ENCODE measurements at regions not wholly inside any gene's neighbourhood (a gene's known extent, or its start where the extent isn't known, plus 50 kb on each side); places are given as distances from the start of the nearest gene placed in this dataset.
A peak's percentile ranks its signal among the peaks of the same experiment; 100 is the strongest.

DNA sequence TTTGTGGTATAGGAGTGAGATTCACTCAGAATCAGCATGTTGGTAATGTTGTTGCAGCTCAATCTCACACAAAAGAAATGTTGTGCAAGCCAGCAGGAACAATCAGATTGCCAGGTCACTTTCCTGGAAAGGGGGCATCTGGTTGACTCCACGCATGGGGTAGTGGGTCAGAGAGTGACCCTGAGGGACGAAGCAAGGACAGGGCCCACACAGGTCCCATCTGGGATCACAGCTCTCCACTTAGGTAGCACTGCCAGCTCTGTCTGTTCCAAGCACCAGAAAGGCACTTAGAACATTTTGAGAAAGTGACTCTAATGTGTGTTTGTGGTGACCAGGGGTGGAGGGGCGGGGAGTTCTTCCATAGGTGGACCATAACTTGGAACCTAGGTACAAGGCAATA is 109.5 kb downstream of the RASSF10 start:
- H3K14ac ChIP-seq (ENCODE audit: low read length) = peak overlapping the region; percentile 13
- H2BK12ac ChIP-seq (ENCODE audit: low read length) = peak overlapping the region; percentile 19

DNA sequence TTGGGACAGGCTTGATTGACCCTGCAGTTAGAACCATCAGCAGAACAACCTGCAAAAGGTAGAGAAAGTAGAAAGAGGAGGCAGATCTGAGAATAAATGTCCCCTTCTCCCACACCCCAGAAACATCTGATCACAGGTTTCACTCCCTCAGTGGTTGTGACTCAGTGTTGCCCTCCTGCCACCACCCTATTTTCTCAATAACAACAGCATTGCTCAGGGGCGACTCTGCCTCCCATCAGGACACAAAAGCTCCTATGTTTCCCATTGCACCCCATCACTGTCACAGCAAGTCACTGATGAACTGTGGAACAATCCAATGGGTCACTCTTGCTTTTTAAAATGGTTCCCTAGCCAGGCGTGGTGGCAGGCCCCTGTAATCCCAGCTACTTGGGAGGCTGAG is 110.2 kb downstream of the RASSF10 start:
- H3K27ac ChIP-seq (ENCODE audit: low read depth, low read length) = no peak overlapping the region
- no peaks in the 10 kb centered on the region for H3K36me3 ChIP-seq (ENCODE audit: control insufficient read depth in 1 of 2, insufficient read depth in 2 of 2, low read length in 2 of 2)
- H2BK12ac ChIP-seq (ENCODE audit: low read length) = no peak overlapping the region
- H3K79me1 ChIP-seq (ENCODE audit: low read length) = peaks cover 11% of the 10 kb centered on the region
- no peak overlapping the region for H3K4ac ChIP-seq (ENCODE audit: low read depth, low read length)
- no peak overlapping the region for H4K8ac ChIP-seq (ENCODE audit: low read depth, low read length)
- H3K4me3 ChIP-seq (ENCODE audit: low read depth, low read length) = no peak overlapping the region
- no peak overlapping the region for H2AK5ac ChIP-seq (ENCODE audit: low read length)
- no peak overlapping the region for H3K4me2 ChIP-seq (ENCODE audit: low read length)
- H4K91ac ChIP-seq (ENCODE audit: low read depth, low read length) = no peak overlapping the region
- H3K18ac ChIP-seq (ENCODE audit: low read length) = no peak overlapping the region
- whole genome bisulfite sequencing (ENCODE audit: extremely low coverage, insufficient coverage, insufficient read length) = no CpG with 5 or more reads among the region's 2 CpGs
- peaks cover 19 to 22% of the 10 kb centered on the region in 2 experiments for H3K4me1 ChIP-seq (ENCODE audit: control insufficient read depth in 1 of 2, insufficient read depth in 2 of 2, low read length in 2 of 2)
- no peak overlapping the region for H3K9ac ChIP-seq (ENCODE audit: low read length)
- no peak overlapping the region for H3K14ac ChIP-seq (ENCODE audit: low read length)
- no peaks in the 10 kb centered on the region for H3K79me2 ChIP-seq (ENCODE audit: control insufficient read depth, insufficient read depth, low read length, poor library complexity)
- H3K9me3 ChIP-seq (ENCODE audit: insufficient read depth, low read depth, low read length) = peaks cover 2% of the 10 kb centered on the region
- no peaks in the 10 kb centered on the region for H3K27me3 ChIP-seq (ENCODE audit: insufficient read depth, low read length)
- no peak overlapping the region for H3K23ac ChIP-seq (ENCODE audit: low read length)
- H2BK120ac ChIP-seq (ENCODE audit: insufficient read depth, low read length, poor library complexity) = no peak overlapping the region
- no peak for DNase-seq
- no peak overlapping the region for H4K12ac ChIP-seq (ENCODE audit: low read depth, low read length)
- no peak overlapping the region for H2AFZ ChIP-seq (ENCODE audit: insufficient read depth, low read length, poor library complexity)
- no peak overlapping the region for H2BK5ac ChIP-seq (ENCODE audit: low read depth, low read length, poor library complexity)

More for the DNA sequence above, 109.5 kb downstream of the RASSF10 start:
- H3K4ac ChIP-seq (ENCODE audit: low read depth, low read length) = no peak overlapping the region
- no peak overlapping the region for H3K23ac ChIP-seq (ENCODE audit: low read length)
- H3K79me1 ChIP-seq (ENCODE audit: low read length) = peaks cover 15% of the 10 kb centered on the region
- H2BK5ac ChIP-seq (ENCODE audit: low read depth, low read length, poor library complexity) = no peak overlapping the region
- no peak overlapping the region for H3K9ac ChIP-seq (ENCODE audit: low read length)
- peaks cover 2% of the 10 kb centered on the region for H3K9me3 ChIP-seq (ENCODE audit: insufficient read depth, low read depth, low read length)
- H4K8ac ChIP-seq (ENCODE audit: low read depth, low read length) = no peak overlapping the region
- WGBS (ENCODE audit: extremely low coverage, insufficient coverage, insufficient read length) = no CpG with 5 or more reads among the region's 3 CpGs
- H2AFZ ChIP-seq (ENCODE audit: insufficient read depth, low read length, poor library complexity) = no peak overlapping the region
- no peaks in the 10 kb centered on the region for H3K79me2 ChIP-seq (ENCODE audit: control insufficient read depth, insufficient read depth, low read length, poor library complexity)
- peaks cover 19 to 22% of the 10 kb centered on the region in 2 experiments for H3K4me1 ChIP-seq (ENCODE audit: control insufficient read depth in 1 of 2, insufficient read depth in 2 of 2, low read length in 2 of 2)
- no peak overlapping the region for H3K18ac ChIP-seq (ENCODE audit: low read length)
- H3K4me2 ChIP-seq (ENCODE audit: low read length) = no peak overlapping the region
- H2AK5ac ChIP-seq (ENCODE audit: low read length) = peak overlapping the region; percentile 4
- H2BK120ac ChIP-seq (ENCODE audit: insufficient read depth, low read length, poor library complexity) = peak overlapping the region; percentile 9
- H3K4me3 ChIP-seq (ENCODE audit: low read depth, low read length) = no peak overlapping the region
- no peak overlapping the region for H3K27ac ChIP-seq (ENCODE audit: low read depth, low read length)
- H4K91ac ChIP-seq (ENCODE audit: low read depth, low read length) = peak overlapping the region; percentile 23
- no peaks in the 10 kb centered on the region for H3K36me3 ChIP-seq (ENCODE audit: control insufficient read depth in 1 of 2, insufficient read depth in 2 of 2, low read length in 2 of 2)
- no peak for DNase-seq
- no peaks in the 10 kb centered on the region for H3K27me3 ChIP-seq (ENCODE audit: insufficient read depth, low read length)
- H4K12ac ChIP-seq (ENCODE audit: low read depth, low read length) = no peak overlapping the region

DNA sequence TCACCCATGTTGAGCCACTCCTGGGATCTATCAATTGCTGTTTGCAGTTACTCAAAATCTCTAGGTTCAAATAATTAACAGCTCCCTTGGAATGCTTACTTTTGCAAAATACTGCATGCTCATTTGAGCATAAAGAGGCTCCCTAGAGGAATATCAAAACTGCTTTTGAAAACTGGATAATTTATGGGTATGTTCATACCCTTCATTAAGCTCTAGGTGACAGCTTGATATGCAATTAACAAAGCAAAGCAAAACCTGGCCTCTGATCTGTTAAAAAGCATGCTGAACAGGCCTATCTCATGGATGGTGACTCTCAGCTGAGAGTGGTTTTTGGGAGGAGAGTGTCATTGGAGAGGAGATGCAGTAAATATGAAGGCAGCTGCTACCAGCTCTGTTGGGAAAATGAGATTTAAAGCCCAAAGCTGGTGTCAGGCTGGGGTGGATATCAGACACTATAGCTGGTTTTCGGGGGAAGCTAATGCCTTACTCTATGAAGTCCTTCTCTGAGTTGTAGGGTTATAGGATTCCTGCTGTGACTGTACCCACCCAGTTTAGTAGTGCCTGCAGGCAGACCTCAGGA is 110.9 kb downstream of the RASSF10 start:
- DNase-seq = no peak
- H3K4me2 ChIP-seq (ENCODE audit: low read length) = no peak overlapping the region
- no peak overlapping the region for H3K9ac ChIP-seq (ENCODE audit: low read length)
- no peak overlapping the region for H3K18ac ChIP-seq (ENCODE audit: low read length)
- no peaks in the 10 kb centered on the region for H3K79me2 ChIP-seq (ENCODE audit: control insufficient read depth, insufficient read depth, low read length, poor library complexity)
- H3K27ac ChIP-seq (ENCODE audit: low read depth, low read length) = no peak overlapping the region
- H2BK12ac ChIP-seq (ENCODE audit: low read length) = no peak overlapping the region
- WGBS (ENCODE audit: extremely low coverage, insufficient coverage, insufficient read length) = no CpG with 5 or more reads among the region's 1 CpG
- no peak overlapping the region for H2AFZ ChIP-seq (ENCODE audit: insufficient read depth, low read length, poor library complexity)
- no peak overlapping the region for H3K23ac ChIP-seq (ENCODE audit: low read length)
- no peak overlapping the region for H4K91ac ChIP-seq (ENCODE audit: low read depth, low read length)
- H2BK5ac ChIP-seq (ENCODE audit: low read depth, low read length, poor library complexity) = no peak overlapping the region
- H3K4me1 ChIP-seq (ENCODE audit: control insufficient read depth in 1 of 2, insufficient read depth in 2 of 2, low read length in 2 of 2) = peaks cover 13 to 17% of the 10 kb centered on the region in 2 experiments
- no peak overlapping the region for H2BK120ac ChIP-seq (ENCODE audit: insufficient read depth, low read length, poor library complexity)
- H3K9me3 ChIP-seq (ENCODE audit: insufficient read depth, low read depth, low read length) = peaks cover 2% of the 10 kb centered on the region
- H3K79me1 ChIP-seq (ENCODE audit: low read length) = peaks cover 9% of the 10 kb centered on the region
- no peak overlapping the region for H3K4me3 ChIP-seq (ENCODE audit: low read depth, low read length)
- no peak overlapping the region for H3K14ac ChIP-seq (ENCODE audit: low read length)
- no peak overlapping the region for H4K12ac ChIP-seq (ENCODE audit: low read depth, low read length)
- no peak overlapping the region for H4K8ac ChIP-seq (ENCODE audit: low read depth, low read length)
- no peak overlapping the region for H2AK5ac ChIP-seq (ENCODE audit: low read length)
- H3K36me3 ChIP-seq (ENCODE audit: control insufficient read depth in 1 of 2, insufficient read depth in 2 of 2, low read length in 2 of 2) = no peaks in the 10 kb centered on the region
- no peaks in the 10 kb centered on the region for H3K27me3 ChIP-seq (ENCODE audit: insufficient read depth, low read length)
- no peak overlapping the region for H3K4ac ChIP-seq (ENCODE audit: low read depth, low read length)

DNA sequence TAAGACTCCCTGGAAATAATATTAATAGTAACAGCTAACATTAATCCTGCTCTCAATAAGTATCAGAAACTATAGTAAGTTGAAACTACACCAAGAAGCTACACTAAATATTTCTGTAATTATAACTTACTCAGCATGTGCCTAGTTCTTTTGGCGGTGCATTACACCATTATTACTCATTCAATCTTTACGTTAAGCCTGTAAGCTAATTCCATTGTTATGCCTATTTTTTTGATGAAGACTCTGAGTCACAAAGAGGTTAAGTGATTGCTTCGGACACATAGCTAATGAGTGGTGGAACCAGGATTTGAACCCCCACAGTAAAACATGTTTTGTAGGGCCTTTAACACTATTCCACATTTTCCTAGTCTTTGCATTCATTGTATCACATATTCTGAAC is 111.6 kb downstream of the RASSF10 start:
- no peak overlapping the region for H2BK12ac ChIP-seq (ENCODE audit: low read length)
- no peak overlapping the region for H3K4me3 ChIP-seq (ENCODE audit: low read depth, low read length)
- H4K8ac ChIP-seq (ENCODE audit: low read depth, low read length) = no peak overlapping the region
- H3K27ac ChIP-seq (ENCODE audit: low read depth, low read length) = no peak overlapping the region
- no CpG with 5 or more reads among the region's 3 CpGs for WGBS (ENCODE audit: extremely low coverage, insufficient coverage, insufficient read length)
- no peak overlapping the region for H2AK5ac ChIP-seq (ENCODE audit: low read length)
- H3K18ac ChIP-seq (ENCODE audit: low read length) = no peak overlapping the region
- no peak overlapping the region for H2BK120ac ChIP-seq (ENCODE audit: insufficient read depth, low read length, poor library complexity)
- H3K4ac ChIP-seq (ENCODE audit: low read depth, low read length) = no peak overlapping the region
- H4K91ac ChIP-seq (ENCODE audit: low read depth, low read length) = no peak overlapping the region
- H3K4me2 ChIP-seq (ENCODE audit: low read length) = no peak overlapping the region
- H3K79me2 ChIP-seq (ENCODE audit: control insufficient read depth, insufficient read depth, low read length, poor library complexity) = no peaks in the 10 kb centered on the region
- peaks cover 9% of the 10 kb centered on the region for H3K79me1 ChIP-seq (ENCODE audit: low read length)
- DNase-seq = peak in 1 of 2 donors; percentile 82
- H3K36me3 ChIP-seq (ENCODE audit: control insufficient read depth in 1 of 2, insufficient read depth in 2 of 2, low read length in 2 of 2) = no peaks in the 10 kb centered on the region
- H2BK5ac ChIP-seq (ENCODE audit: low read depth, low read length, poor library complexity) = no peak overlapping the region
- H3K27me3 ChIP-seq (ENCODE audit: insufficient read depth, low read length) = no peaks in the 10 kb centered on the region
- H3K14ac ChIP-seq (ENCODE audit: low read length) = no peak overlapping the region
- no peak overlapping the region for H4K12ac ChIP-seq (ENCODE audit: low read depth, low read length)
- H3K9ac ChIP-seq (ENCODE audit: low read length) = no peak overlapping the region
- no peak overlapping the region for H2AFZ ChIP-seq (ENCODE audit: insufficient read depth, low read length, poor library complexity)
- no peak overlapping the region for H3K23ac ChIP-seq (ENCODE audit: low read length)
- peaks cover 13 to 17% of the 10 kb centered on the region in 2 experiments for H3K4me1 ChIP-seq (ENCODE audit: control insufficient read depth in 1 of 2, insufficient read depth in 2 of 2, low read length in 2 of 2)
- H3K9me3 ChIP-seq (ENCODE audit: insufficient read depth, low read depth, low read length) = peaks cover 2% of the 10 kb centered on the region
